ENCODE measurements at regions not wholly inside any gene's neighbourhood (a gene's known extent, or its start where the extent isn't known, plus 50 kb on each side); places are given as distances from the start of the nearest gene placed in this dataset.
"Not testable (repeated sequence)": the region's sequence is repeated elsewhere in the genome, so short reads cannot be mapped to it uniquely, and the experiment has no call there.

DNA sequence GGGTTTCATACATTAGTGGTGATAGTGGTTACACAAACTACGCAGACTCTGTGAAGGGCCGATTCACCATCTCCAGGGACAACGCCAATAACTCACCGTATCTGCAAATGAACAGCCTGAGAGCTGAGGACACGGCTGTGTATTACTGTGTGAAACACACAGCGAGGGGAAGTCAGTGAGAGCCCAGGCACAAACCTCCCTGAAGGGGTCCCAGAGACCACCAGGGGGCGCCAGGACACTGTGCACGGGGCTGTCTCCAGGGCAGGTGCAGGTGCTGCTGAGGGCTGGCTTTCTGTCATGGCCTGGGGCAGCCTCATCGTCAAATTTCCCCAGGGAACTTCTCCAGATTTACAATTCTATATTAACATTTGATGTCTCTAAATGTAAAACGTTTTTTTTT is 184.6 kb upstream of the TP53TG3C start:
- H3K9me3 Mint-ChIP-seq: not testable (repeated sequence)
- 85% methylated on average over 4 of the region's 10 CpGs; no CpG with 5 or more reads in 1 of the 2 experiments for WGBS, 2 experiments (ENCODE audit: insufficient coverage in 1 of 2, insufficient read length in 1 of 2)

DNA sequence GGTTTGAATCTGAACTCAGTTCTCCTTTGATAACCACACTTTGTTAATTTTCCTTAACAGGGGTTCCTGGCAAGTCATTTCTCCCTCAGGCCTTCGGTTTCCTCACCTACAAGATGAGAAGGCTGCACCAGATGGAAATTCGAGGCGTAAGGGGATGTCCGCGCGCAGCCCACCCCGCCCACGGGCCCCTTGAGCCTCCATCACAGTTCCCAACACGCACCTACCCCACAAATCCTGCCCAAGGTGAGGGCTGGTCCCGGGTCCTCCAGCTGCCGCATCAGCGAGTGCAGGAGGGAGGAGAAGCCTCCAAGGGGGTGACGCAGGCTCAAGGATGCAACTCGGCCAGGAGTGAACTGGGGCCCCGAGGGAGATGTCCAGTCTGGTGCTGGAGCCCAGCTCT is 166.9 kb upstream of the TP53TG3C start:
- not testable (repeated sequence) for H3K36me3 ChIP-seq (ENCODE audit: control insufficient read depth, insufficient read depth, low read length); H3K27ac ChIP-seq (ENCODE audit: low read depth, low read length); H3K9me3 ChIP-seq (ENCODE audit: control insufficient read depth, low read length); H3K27me3 Mint-ChIP-seq (ENCODE audit: insufficient read depth); H3K9ac ChIP-seq (ENCODE audit: extremely low read depth, low read length, poor library complexity, severe bottlenecking); H3K4me1 Mint-ChIP-seq; H3K4me3 Mint-ChIP-seq; H3K36me3 Mint-ChIP-seq (ENCODE audit: low read depth); H3K27ac Mint-ChIP-seq; H3K4me1 ChIP-seq (ENCODE audit: control insufficient read depth, insufficient read depth, low read length); H3K27me3 ChIP-seq (ENCODE audit: control insufficient read depth, insufficient read depth, low read length, poor library complexity, severe bottlenecking); H3K4me3 ChIP-seq (ENCODE audit: low read length); DNase-seq; H3K9me3 Mint-ChIP-seq
- WGBS, 2 experiments (ENCODE audit: insufficient coverage in 1 of 2, insufficient read length in 1 of 2): 79% methylated on average over 11 of the region's 15 CpGs; no CpG with 5 or more reads in 1 of the 2 experiments

More for the DNA sequence above, 184.6 kb upstream of the TP53TG3C start:
- H3K4me3 Mint-ChIP-seq; H3K27ac Mint-ChIP-seq; H3K9ac ChIP-seq (ENCODE audit: extremely low read depth, low read length, poor library complexity, severe bottlenecking); H3K4me1 ChIP-seq (ENCODE audit: control insufficient read depth, insufficient read depth, low read length); H3K27me3 Mint-ChIP-seq (ENCODE audit: insufficient read depth); DNase-seq; H3K4me1 Mint-ChIP-seq; H3K4me3 ChIP-seq (ENCODE audit: low read length); H3K36me3 ChIP-seq (ENCODE audit: control insufficient read depth, insufficient read depth, low read length); H3K9me3 ChIP-seq (ENCODE audit: control insufficient read depth, low read length); H3K27ac ChIP-seq (ENCODE audit: low read depth, low read length); H3K27me3 ChIP-seq (ENCODE audit: control insufficient read depth, insufficient read depth, low read length, poor library complexity, severe bottlenecking); H3K36me3 Mint-ChIP-seq (ENCODE audit: low read depth): not testable (repeated sequence)
- TF ChIP-seq, protein P1, sequence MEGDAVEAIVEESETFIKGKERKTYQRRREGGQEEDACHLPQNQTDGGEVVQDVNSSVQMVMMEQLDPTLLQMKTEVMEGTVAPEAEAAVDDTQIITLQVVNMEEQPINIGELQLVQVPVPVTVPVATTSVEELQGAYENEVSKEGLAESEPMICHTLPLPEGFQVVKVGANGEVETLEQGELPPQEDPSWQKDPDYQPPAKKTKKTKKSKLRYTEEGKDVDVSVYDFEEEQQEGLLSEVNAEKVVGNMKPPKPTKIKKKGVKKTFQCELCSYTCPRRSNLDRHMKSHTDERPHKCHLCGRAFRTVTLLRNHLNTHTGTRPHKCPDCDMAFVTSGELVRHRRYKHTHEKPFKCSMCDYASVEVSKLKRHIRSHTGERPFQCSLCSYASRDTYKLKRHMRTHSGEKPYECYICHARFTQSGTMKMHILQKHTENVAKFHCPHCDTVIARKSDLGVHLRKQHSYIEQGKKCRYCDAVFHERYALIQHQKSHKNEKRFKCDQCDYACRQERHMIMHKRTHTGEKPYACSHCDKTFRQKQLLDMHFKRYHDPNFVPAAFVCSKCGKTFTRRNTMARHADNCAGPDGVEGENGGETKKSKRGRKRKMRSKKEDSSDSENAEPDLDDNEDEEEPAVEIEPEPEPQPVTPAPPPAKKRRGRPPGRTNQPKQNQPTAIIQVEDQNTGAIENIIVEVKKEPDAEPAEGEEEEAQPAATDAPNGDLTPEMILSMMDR (conservative IDR thresholded peaks at IDR 0.05): peak; percentile 30

DNA sequence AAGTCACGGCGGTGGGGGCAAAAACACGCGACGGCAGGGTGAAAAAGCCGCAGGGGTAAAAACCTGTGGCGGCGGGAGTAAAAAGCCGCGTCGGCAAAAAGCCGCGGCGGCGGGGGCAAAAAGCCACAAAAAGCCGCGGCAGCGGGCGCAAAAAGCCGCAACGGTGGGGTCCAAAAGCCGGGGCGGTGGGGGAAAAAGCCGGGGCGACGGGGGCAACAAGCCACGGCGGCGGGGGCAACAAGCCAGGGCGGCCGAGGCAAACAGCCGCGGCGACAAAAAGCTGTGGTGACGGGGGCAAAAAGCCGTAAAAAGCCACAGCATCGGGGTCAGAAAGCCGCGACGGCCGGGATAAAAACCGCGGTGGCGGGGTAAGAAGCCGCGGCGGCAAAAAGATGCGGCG is 166.1 kb upstream of the TP53TG3C start:
- not testable (repeated sequence) for H3K27ac Mint-ChIP-seq; DNase-seq; H3K9me3 ChIP-seq (ENCODE audit: control insufficient read depth, low read length); H3K27me3 ChIP-seq (ENCODE audit: control insufficient read depth, insufficient read depth, low read length, poor library complexity, severe bottlenecking); H3K4me1 ChIP-seq (ENCODE audit: control insufficient read depth, insufficient read depth, low read length); H3K27ac ChIP-seq (ENCODE audit: low read depth, low read length); H3K9me3 Mint-ChIP-seq; H3K36me3 Mint-ChIP-seq (ENCODE audit: low read depth); H3K4me3 Mint-ChIP-seq; H3K4me1 Mint-ChIP-seq; H3K4me3 ChIP-seq (ENCODE audit: low read length); H3K27me3 Mint-ChIP-seq (ENCODE audit: insufficient read depth); H3K9ac ChIP-seq (ENCODE audit: extremely low read depth, low read length, poor library complexity, severe bottlenecking); H3K36me3 ChIP-seq (ENCODE audit: control insufficient read depth, insufficient read depth, low read length)
- WGBS, 2 experiments (ENCODE audit: insufficient coverage in 1 of 2, insufficient read length in 1 of 2): 89% methylated on average over 26 of the region's 49 CpGs; no CpG with 5 or more reads in 1 of the 2 experiments

DNA sequence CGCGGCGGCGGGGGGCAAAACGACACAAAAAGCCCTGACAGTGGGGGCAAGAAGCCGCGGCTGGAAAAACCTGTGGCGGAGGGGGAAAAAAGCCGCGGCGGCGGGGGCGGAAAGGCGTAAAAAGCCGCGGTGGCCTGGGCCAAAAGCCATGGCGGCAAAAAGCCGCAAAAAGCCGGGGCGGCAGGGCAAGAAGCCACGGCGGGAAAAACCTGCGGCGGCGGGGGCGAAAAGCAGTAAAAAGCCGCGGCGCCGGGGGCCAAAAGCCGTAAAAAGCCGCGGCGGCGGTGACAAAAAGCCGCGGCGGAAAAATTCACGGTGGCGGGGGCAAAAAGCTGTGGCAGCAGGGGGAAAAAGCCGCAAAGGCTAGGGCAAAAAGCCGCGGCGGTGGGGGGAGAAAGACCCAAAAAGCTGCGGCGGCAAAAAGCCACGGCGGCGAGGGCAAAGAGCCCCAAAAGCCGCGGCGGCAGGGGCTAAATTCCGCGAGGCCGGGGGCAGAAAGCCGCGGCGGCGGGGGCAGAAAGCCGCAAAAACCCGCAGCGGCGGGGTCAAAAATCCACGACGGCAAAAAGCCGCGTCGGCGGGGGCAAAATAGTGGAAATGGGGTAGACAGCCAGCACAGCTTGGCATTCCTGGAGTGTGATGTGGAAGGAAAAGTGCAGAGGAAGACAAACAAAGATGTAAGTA is 165.2 kb upstream of the TP53TG3C start:
- H3K27ac Mint-ChIP-seq; H3K27me3 ChIP-seq (ENCODE audit: control insufficient read depth, insufficient read depth, low read length, poor library complexity, severe bottlenecking); H3K9ac ChIP-seq (ENCODE audit: extremely low read depth, low read length, poor library complexity, severe bottlenecking); H3K36me3 Mint-ChIP-seq (ENCODE audit: low read depth); H3K9me3 ChIP-seq (ENCODE audit: control insufficient read depth, low read length); H3K36me3 ChIP-seq (ENCODE audit: control insufficient read depth, insufficient read depth, low read length); H3K4me3 Mint-ChIP-seq; H3K9me3 Mint-ChIP-seq; H3K27ac ChIP-seq (ENCODE audit: low read depth, low read length); H3K4me1 Mint-ChIP-seq; H3K4me3 ChIP-seq (ENCODE audit: low read length); H3K27me3 Mint-ChIP-seq (ENCODE audit: insufficient read depth); H3K4me1 ChIP-seq (ENCODE audit: control insufficient read depth, insufficient read depth, low read length): not testable (repeated sequence)
- WGBS, 2 experiments (ENCODE audit: insufficient coverage in 1 of 2, insufficient read length in 1 of 2): 79 to 84% methylated on average over 14 to 51 of the region's 69 CpGs
- peak; percentile 2 for DNase-seq

DNA sequence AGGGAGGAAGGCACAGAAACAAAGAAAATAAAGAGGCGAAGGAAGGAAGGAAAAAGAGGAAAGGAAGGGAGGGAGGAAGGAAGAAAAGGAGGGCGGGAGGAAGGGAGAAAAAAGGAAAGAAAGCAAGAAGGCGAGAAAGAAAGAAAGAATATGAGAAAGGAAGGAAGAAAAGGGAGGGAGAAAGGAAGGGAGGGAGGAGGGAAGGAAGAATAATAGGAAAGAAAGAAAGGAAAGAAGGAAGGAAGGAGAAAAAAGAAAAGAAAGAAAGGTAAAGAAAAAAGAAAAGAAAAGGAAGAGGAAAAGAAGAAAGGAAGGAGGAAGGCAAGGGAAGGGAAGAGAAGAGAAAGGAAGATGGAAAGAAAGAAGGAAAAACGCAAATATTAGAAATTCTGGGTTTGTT is 145.2 kb upstream of the TP53TG3C start:
- not testable (repeated sequence) for H3K9me3 ChIP-seq (ENCODE audit: control insufficient read depth, low read length); H3K27ac ChIP-seq (ENCODE audit: low read depth, low read length); H3K27me3 Mint-ChIP-seq (ENCODE audit: insufficient read depth); H3K4me1 ChIP-seq (ENCODE audit: control insufficient read depth, insufficient read depth, low read length); H3K9me3 Mint-ChIP-seq; H3K4me3 Mint-ChIP-seq; H3K4me3 ChIP-seq (ENCODE audit: low read length); H3K27ac Mint-ChIP-seq; H3K36me3 Mint-ChIP-seq (ENCODE audit: low read depth); DNase-seq; H3K9ac ChIP-seq (ENCODE audit: extremely low read depth, low read length, poor library complexity, severe bottlenecking); H3K27me3 ChIP-seq (ENCODE audit: control insufficient read depth, insufficient read depth, low read length, poor library complexity, severe bottlenecking); H3K4me1 Mint-ChIP-seq; H3K36me3 ChIP-seq (ENCODE audit: control insufficient read depth, insufficient read depth, low read length)
- WGBS, 2 experiments (ENCODE audit: insufficient coverage in 1 of 2, insufficient read length in 1 of 2): 59 to 60% methylated on average over 1 to 3 of the region's 4 CpGs

Data from endodermal cell (in vitro differentiated cells).